Right atrium auricular region (tissue), 2 donors: ENCODE measurements at regions not wholly inside any gene's neighbourhood (a gene's known extent, or its start where the extent isn't known, plus 50 kb on each side); places are given as distances from the start of the nearest gene placed in this dataset.
A peak's percentile ranks its signal among the peaks of the same experiment; 100 is the strongest.

Experiments
- DNase-seq: peaks from one replicate; pipeline ENCODE4 v3.0.0-alpha.2; 2019; ENCODE audit warnings: low spot score
- H3K27ac ChIP-seq, 2 donors: fragments of 200-600 bp; sonication (generic); 1 replicate in 1 of 2; 2 replicates in 1 of 2; pipeline ENCODE4 v1.5.1; 2016 to 2019
- H3K27me3 ChIP-seq, 2 donors: fragments of 200-600 bp; sonication (generic); one replicate each; pipeline versions ENCODE4 v1.5.1 to v1.6.0; 2017 to 2019
- H3K36me3 ChIP-seq: fragments of 200-600 bp; sonication (generic); one replicate; pipeline ENCODE4 v1.5.1; 2016
- H3K4me1 ChIP-seq, 2 donors: fragments of 200-600 bp; sonication (generic); one replicate each; pipeline versions ENCODE4 v1.5.1 to v1.6.0; 2017 to 2019
- H3K4me3 ChIP-seq, 2 donors: fragments of 200-600 bp; sonication (generic); 1 replicate in 1 of 2; 2 replicates in 1 of 2; pipeline ENCODE4 v1.5.1; 2017 to 2019; ENCODE audit warnings: mild to moderate bottlenecking in 1 of 2, moderate library complexity in 1 of 2
- H3K9me3 ChIP-seq, 2 donors: fragments of 200-600 bp; sonication (generic); one replicate each; pipeline ENCODE4 v1.5.1; 2019
- CTCF ChIP-seq, 2 donors: fragments of 200-600 bp; sonication (generic); IDR thresholded peaks; one replicate each; pipeline ENCODE4 v1.5.1; 2019; ENCODE audit warnings: antibody characterized with exemption in 2 of 2

- Histone ChIP-seq H3K27ac (no peak overlapping the region), H3K4me3 (no peak overlapping the region), H3K9me3 (peaks cover 0 to 8% of the 10 kb centered on the region in 2 donors), H3K36me3 (no peaks in the 10 kb centered on the region), H3K27me3 (no peaks in the 10 kb centered on the region), H3K4me1 (no peaks in the 10 kb centered on the region)
- TF ChIP-seq CTCF (IDR thresholded peaks at IDR 0.05) = no peak
- DNase-seq = no peak
Observed at GRCh38 chr1:4978660-4979390, 324.4 kb downstream of the AJAP1 start.

- H3K27me3 ChIP-seq = no peaks in the 10 kb centered on the region
- no peak for TF ChIP-seq CTCF (IDR thresholded peaks at IDR 0.05)
- H3K36me3 ChIP-seq = no peaks in the 10 kb centered on the region
- DNase-seq = no peak
- no peaks in the 10 kb centered on the region for H3K4me1 ChIP-seq
- H3K4me3 ChIP-seq = no peak overlapping the region
- no peaks in the 10 kb centered on the region for H3K9me3 ChIP-seq
- no peak overlapping the region for H3K27ac ChIP-seq
Observed at GRCh38 chr1:4977701-4978100, 323.3 kb downstream of the AJAP1 start.

- Histone ChIP-seq H3K27ac (no peak overlapping the region), H3K9me3 (no peaks in the 10 kb centered on the region), H3K4me1 (no peaks in the 10 kb centered on the region), H3K4me3 (no peak overlapping the region), H3K36me3 (no peaks in the 10 kb centered on the region), H3K27me3 (no peaks in the 10 kb centered on the region)
- peak; percentile 50 for DNase-seq
- no peak for TF ChIP-seq CTCF (IDR thresholded peaks at IDR 0.05)
Observed at GRCh38 chr1:4976859-4977440, 322.5 kb downstream of the AJAP1 start.

- no peak for DNase-seq
- no peaks in the 10 kb centered on the region for H3K27me3 ChIP-seq
- TF ChIP-seq CTCF (IDR thresholded peaks at IDR 0.05) = no peak
- H3K9me3 ChIP-seq = no peaks in the 10 kb centered on the region
- no peaks in the 10 kb centered on the region for H3K4me1 ChIP-seq
- no peak overlapping the region for H3K4me3 ChIP-seq
- H3K36me3 ChIP-seq = no peaks in the 10 kb centered on the region
- H3K27ac ChIP-seq = no peak overlapping the region
Observed at GRCh38 chr1:4975856-4976255, 321.4 kb downstream of the AJAP1 start.

- Histone ChIP-seq H3K27me3 (no peaks in the 10 kb centered on the region), H3K4me3 (no peak overlapping the region), H3K4me1 (no peaks in the 10 kb centered on the region), H3K27ac (no peak overlapping the region), H3K9me3 (no peaks in the 10 kb centered on the region), H3K36me3 (no peaks in the 10 kb centered on the region)
- no peak for DNase-seq
- TF ChIP-seq CTCF (IDR thresholded peaks at IDR 0.05) = no peak
Observed at GRCh38 chr1:4974981-4975685, 320.7 kb downstream of the AJAP1 start.
